Trophoblast cell (in vitro differentiated cells and primary cell): ENCODE measurements at regions not wholly inside any gene's neighbourhood (a gene's known extent, or its start where the extent isn't known, plus 50 kb on each side); places are given as distances from the start of the nearest gene placed in this dataset.
A peak's percentile ranks its signal among the peaks of the same experiment; 100 is the strongest.
"Not testable (repeated sequence)": the region's sequence is repeated elsewhere in the genome, so short reads cannot be mapped to it uniquely, and the experiment has no call there.

Experiments
- DNase-seq, 2 donors: peaks; one replicate each; pipeline ENCODE4 v3.0.0-alpha.2; 2016
- H2AFZ ChIP-seq: 2 replicates; pipeline ENCODE4 v1.6.1; 2013; ENCODE audit warnings: low read length, moderate library complexity, mild to moderate bottlenecking; ENCODE audit not compliant: insufficient read depth, poor library complexity
- H2AK5ac ChIP-seq: 2 replicates; pipeline ENCODE4 v1.6.1; 2013; ENCODE audit warnings: mild to moderate bottlenecking, low read length
- H2BK120ac ChIP-seq: 2 replicates; pipeline ENCODE4 v1.6.1; 2013; ENCODE audit warnings: low read length, mild to moderate bottlenecking, moderate library complexity; ENCODE audit not compliant: insufficient read depth, poor library complexity
- H2BK12ac ChIP-seq: 2 replicates; pipeline ENCODE4 v1.6.1; 2013; ENCODE audit warnings: mild to moderate bottlenecking, low read length, moderate library complexity
- H2BK5ac ChIP-seq: 2 replicates; pipeline ENCODE4 v1.6.1; 2013; ENCODE audit warnings: low read length, low read depth, moderate library complexity, mild to moderate bottlenecking; ENCODE audit not compliant: poor library complexity
- H3K14ac ChIP-seq: 2 replicates; pipeline ENCODE4 v1.6.1; 2013; ENCODE audit warnings: mild to moderate bottlenecking, low read length
- H3K18ac ChIP-seq: 2 replicates; pipeline ENCODE4 v1.6.1; 2013; ENCODE audit warnings: mild to moderate bottlenecking, low read length
- H3K23ac ChIP-seq: 2 replicates; pipeline ENCODE4 v1.6.1; 2013; ENCODE audit warnings: low read length
- H3K27ac ChIP-seq: 2 replicates; pipeline ENCODE4 v1.5.1; 2013; ENCODE audit warnings: low read depth, mild to moderate bottlenecking, inconsistent platforms, low read length, moderate library complexity
- H3K27me3 ChIP-seq: 2 replicates; pipeline ENCODE4 v1.6.1; 2013; ENCODE audit warnings: inconsistent platforms, mild to moderate bottlenecking, low read length, moderate library complexity; ENCODE audit not compliant: insufficient read depth
- H3K36me3 ChIP-seq, 2 experiments: 1 replicate in 1 of 2; 2 replicates in 1 of 2; pipeline ENCODE4 v1.6.1; 2013; ENCODE audit warnings: low read length in 2 of 2, mild to moderate bottlenecking in 2 of 2, moderate library complexity in 1 of 2; ENCODE audit not compliant: insufficient read depth in 2 of 2, control insufficient read depth in 1 of 2
- H3K4ac ChIP-seq: 2 replicates; pipeline ENCODE4 v1.6.1; 2013; ENCODE audit warnings: low read depth, mild to moderate bottlenecking, low read length, moderate library complexity
- H3K4me1 ChIP-seq, 2 experiments: 1 replicate in 1 of 2; 2 replicates in 1 of 2; pipeline ENCODE4 v1.6.1; 2013; ENCODE audit warnings: low read length in 2 of 2, mild to moderate bottlenecking in 2 of 2, moderate library complexity in 1 of 2; ENCODE audit not compliant: insufficient read depth in 2 of 2, control insufficient read depth in 1 of 2
- H3K4me2 ChIP-seq: 2 replicates; pipeline ENCODE4 v1.6.1; 2013; ENCODE audit warnings: inconsistent platforms, mild to moderate bottlenecking, low read length, moderate library complexity
- H3K4me3 ChIP-seq: 2 replicates; pipeline ENCODE4 v1.5.1; 2013; ENCODE audit warnings: mild to moderate bottlenecking, low read depth, low read length, inconsistent platforms
- H3K79me1 ChIP-seq: one replicate; pipeline ENCODE4 v1.6.1; 2013; ENCODE audit warnings: low read length
- H3K79me2 ChIP-seq: 2 replicates; pipeline ENCODE4 v1.6.1; 2013; ENCODE audit warnings: low read length, mild to moderate bottlenecking; ENCODE audit not compliant: control insufficient read depth, insufficient read depth, poor library complexity
- H3K9ac ChIP-seq: 2 replicates; pipeline ENCODE4 v1.6.1; 2013; ENCODE audit warnings: mild to moderate bottlenecking, low read length
- H3K9me3 ChIP-seq: 2 replicates; pipeline ENCODE4 v1.6.1; 2013; ENCODE audit warnings: low read depth, mild to moderate bottlenecking, control low read depth, inconsistent platforms, low read length; ENCODE audit not compliant: insufficient read depth
- H4K12ac ChIP-seq: 2 replicates; pipeline ENCODE4 v1.6.1; 2013; ENCODE audit warnings: low read depth, mild to moderate bottlenecking, low read length, moderate library complexity
- H4K8ac ChIP-seq: 2 replicates; pipeline ENCODE4 v1.6.1; 2013; ENCODE audit warnings: low read depth, mild to moderate bottlenecking, low read length, moderate library complexity
- H4K91ac ChIP-seq: one replicate; pipeline ENCODE4 v1.6.1; 2013; ENCODE audit warnings: low read depth, mild to moderate bottlenecking, low read length, moderate library complexity
- WGBS: extraction: QIAGEN DNeasy Blood & Tissue Kit; methylation state at CpG from one replicate; pipeline ENCODE4 v1.1.7; 2013; ENCODE audit warnings: missing lambda C conversion rate; ENCODE audit not compliant: insufficient read length, insufficient coverage; ENCODE audit errors: extremely low coverage; 5-methylcytosine and 5-hydroxymethylcytosine counted together

GRCh38 chr3:159751752-159752151 is 236.9 kb upstream of the IL12A start:
- H4K91ac ChIP-seq, result no peak overlapping the region
- no peak overlapping the region for H2AK5ac ChIP-seq
- no peak overlapping the region for H3K4ac ChIP-seq
- no peak overlapping the region for H4K12ac ChIP-seq
- H4K8ac ChIP-seq, result no peak overlapping the region
- no peaks in the 10 kb centered on the region for H3K79me1 ChIP-seq
- no peak overlapping the region for H3K23ac ChIP-seq
- H3K27me3 ChIP-seq, result no peaks in the 10 kb centered on the region
- H3K18ac ChIP-seq, result no peak overlapping the region
- H3K4me2 ChIP-seq, result no peak overlapping the region
- no peak overlapping the region for H3K4me3 ChIP-seq
- peaks cover 2% of the 10 kb centered on the region for H3K9me3 ChIP-seq
- no CpG with 5 or more reads among the region's 5 CpGs for WGBS
- no peak overlapping the region for H2AFZ ChIP-seq
- no peak overlapping the region for H2BK5ac ChIP-seq
- H3K14ac ChIP-seq, result no peak overlapping the region
- H2BK12ac ChIP-seq, result no peak overlapping the region
- peaks cover 0 to 2% of the 10 kb centered on the region in 2 experiments for H3K4me1 ChIP-seq
- no peak overlapping the region for H3K27ac ChIP-seq
- no peak overlapping the region for H2BK120ac ChIP-seq
- no peak overlapping the region for H3K9ac ChIP-seq
- DNase-seq, result no peak
- peaks cover 2 to 7% of the 10 kb centered on the region in 2 experiments for H3K36me3 ChIP-seq
- H3K79me2 ChIP-seq, result no peaks in the 10 kb centered on the region

- not testable (repeated sequence) for H2AFZ ChIP-seq, H3K79me2 ChIP-seq, H2BK5ac ChIP-seq, H3K14ac ChIP-seq, H4K91ac ChIP-seq, H3K9ac ChIP-seq, H4K12ac ChIP-seq, H3K4me1 ChIP-seq, H4K8ac ChIP-seq, H3K23ac ChIP-seq, H3K9me3 ChIP-seq, H2BK120ac ChIP-seq, H3K4me2 ChIP-seq, H3K79me1 ChIP-seq, H3K27me3 ChIP-seq, H3K18ac ChIP-seq, H2AK5ac ChIP-seq, H3K4me3 ChIP-seq, H2BK12ac ChIP-seq, H3K27ac ChIP-seq, H3K4ac ChIP-seq, H3K36me3 ChIP-seq
- WGBS, result no CpG with 5 or more reads among the region's 5 CpGs
- DNase-seq, result peak in 1 of 2 donors; percentile 26
Measured at GRCh38 chr3:159756279-159757207, 232.1 kb upstream of the IL12A start.

GRCh38 chr3:159757341-159758060 is 231.1 kb upstream of the IL12A start:
- Histone ChIP-seq H3K79me1 (no peaks in the 10 kb centered on the region), H3K18ac (no peak overlapping the region), H3K27ac (no peak overlapping the region), H3K4me1 (peaks cover 0 to 3% of the 10 kb centered on the region in 2 experiments), H3K79me2 (no peaks in the 10 kb centered on the region), H3K4me3 (no peak overlapping the region), H4K91ac (no peak overlapping the region), H3K9ac (no peak overlapping the region), H3K23ac (no peak overlapping the region), H2BK120ac (no peak overlapping the region), H3K36me3 (peaks cover 2 to 4% of the 10 kb centered on the region in 2 experiments), H4K8ac (no peak overlapping the region), H3K14ac (no peak overlapping the region), H3K27me3 (no peaks in the 10 kb centered on the region), H3K9me3 (peaks cover 2% of the 10 kb centered on the region), H4K12ac (no peak overlapping the region), H2BK12ac (no peak overlapping the region), H2BK5ac (no peak overlapping the region), H2AFZ (no peak overlapping the region), H3K4me2 (no peak overlapping the region), H3K4ac (no peak overlapping the region), H2AK5ac (no peak overlapping the region)
- no CpG with 5 or more reads among the region's 5 CpGs for WGBS
- peak in 1 of 2 donors; percentile 55 for DNase-seq

- Histone ChIP-seq H2AK5ac (no peak overlapping the region), H3K4me2 (no peak overlapping the region), H3K27me3 (no peaks in the 10 kb centered on the region), H4K91ac (no peak overlapping the region), H3K27ac (no peak overlapping the region), H4K8ac (no peak overlapping the region), H2BK120ac (no peak overlapping the region), H3K4me3 (no peak overlapping the region), H3K9me3 (peaks cover 2% of the 10 kb centered on the region), H3K14ac (no peak overlapping the region), H3K4ac (no peak overlapping the region), H2AFZ (no peak overlapping the region), H3K79me2 (peaks cover 11% of the 10 kb centered on the region), H4K12ac (no peak overlapping the region), H3K79me1 (peaks cover 19% of the 10 kb centered on the region), H2BK12ac (no peak overlapping the region), H3K9ac (no peak overlapping the region), H3K36me3 (peaks cover 2 to 3% of the 10 kb centered on the region in 2 experiments), H3K4me1 (peaks cover 3 to 7% of the 10 kb centered on the region in 2 experiments), H3K18ac (no peak overlapping the region), H2BK5ac (no peak overlapping the region), H3K23ac (no peak overlapping the region)
- no peak for DNase-seq
Measured at GRCh38 chr3:159760046-159760445, 228.6 kb upstream of the IL12A start.
